A549 (cell line): ENCODE measurements at regions not wholly inside any gene's neighbourhood (a gene's known extent, or its start where the extent isn't known, plus 50 kb on each side); places are given as distances from the start of the nearest gene placed in this dataset.

Experiments used
- CTCF ChIP-seq: fragments of >200 bp; sonication (Bioruptor Twin); formaldehyde crosslinking; IDR thresholded peaks from 3 replicates; pipeline ENCODE4 v1.5.1; 2016
- EP300 ChIP-seq, 2 experiments: fragments of >200 bp; sonication (Bioruptor Twin); formaldehyde crosslinking; IDR thresholded peaks; 2 replicates in 1 of 2; 3 replicates in 1 of 2; pipeline ENCODE4 v1.6.1; 2016 to 2017
- RAD21 ChIP-seq, 2 experiments: fragments of >200 bp in 1 of 2; sonication (Bioruptor Twin) in 1 of 2; formaldehyde crosslinking in 1 of 2; IDR thresholded peaks in 1 of 2; conservative IDR thresholded peaks in 1 of 2; 2 replicates in 1 of 2; 3 replicates in 1 of 2; pipeline ENCODE4 v1.6.1; 2012 to 2018; ENCODE audit warnings: inconsistent platforms in 1 of 2
- RNF2 ChIP-seq: fragments of 200-600 bp; sonication (generic); IDR thresholded peaks from 2 replicates; pipeline ENCODE4 v1.6.1; 2016; ENCODE audit warnings: low read depth, mild to moderate bottlenecking, antibody characterized with exemption, moderate library complexity, borderline replicate concordance

- TF ChIP-seq CTCF (no peak), RAD21 (conservative IDR thresholded peaks at IDR 0.05 in 1 of 2, IDR thresholded peaks at IDR 0.05 in 1 of 2) (no peak), EP300 (IDR thresholded peaks at IDR 0.05) (no peak), RNF2 (no peak)
Measured at GRCh38 chr13:103297083-103297482, 230.9 kb upstream of the SLC10A2 start.
